ENCODE measurements at regions not wholly inside any gene's neighbourhood (a gene's known extent, or its start where the extent isn't known, plus 50 kb on each side); places are given as distances from the start of the nearest gene placed in this dataset.

DNA sequence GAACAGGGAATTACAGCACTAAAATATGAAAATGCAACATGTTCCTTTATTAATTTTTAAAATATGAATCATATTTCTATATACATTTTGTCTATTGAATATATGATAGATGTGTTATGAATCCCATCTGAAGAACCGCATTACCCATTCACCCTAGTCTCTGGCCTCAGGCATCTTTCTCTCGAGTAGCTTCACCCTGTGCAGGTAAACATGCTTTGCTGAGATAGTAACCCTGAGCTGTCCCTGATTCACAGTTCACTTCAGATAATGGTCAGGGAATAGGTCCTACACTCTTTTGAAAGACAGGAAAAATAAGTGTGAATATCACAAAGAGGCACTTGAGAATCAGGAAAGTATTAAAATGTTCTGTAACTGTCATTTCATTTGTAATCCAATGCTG is 766.8 kb downstream of the IRX1 start:
- in situ Hi-C loops (cut with HindIII; ENCODE audit: low sequenced_read_pairs) = no loop called here

DNA sequence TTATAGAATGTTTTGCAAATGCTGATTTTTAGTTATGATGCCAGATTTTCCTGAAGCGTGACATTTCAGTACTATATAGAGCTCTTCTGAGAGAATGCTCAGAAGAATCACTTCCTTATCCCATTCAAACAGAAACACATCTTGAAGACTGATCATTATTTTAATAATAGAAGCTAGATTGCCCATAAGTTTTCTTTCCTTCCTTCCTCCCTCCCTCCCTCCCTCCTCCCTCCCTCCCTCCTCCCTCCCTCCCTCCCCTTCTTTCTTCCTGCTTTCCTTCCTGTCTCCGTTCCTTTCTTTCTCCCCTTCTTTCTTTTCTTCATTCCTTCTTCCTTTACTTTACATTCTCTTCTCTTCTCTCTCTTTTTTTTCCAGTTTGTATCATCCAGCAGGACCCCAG is 767.4 kb downstream of the IRX1 start:
- in situ Hi-C loops (cut with HindIII; ENCODE audit: low sequenced_read_pairs) = no loop called here

DNA sequence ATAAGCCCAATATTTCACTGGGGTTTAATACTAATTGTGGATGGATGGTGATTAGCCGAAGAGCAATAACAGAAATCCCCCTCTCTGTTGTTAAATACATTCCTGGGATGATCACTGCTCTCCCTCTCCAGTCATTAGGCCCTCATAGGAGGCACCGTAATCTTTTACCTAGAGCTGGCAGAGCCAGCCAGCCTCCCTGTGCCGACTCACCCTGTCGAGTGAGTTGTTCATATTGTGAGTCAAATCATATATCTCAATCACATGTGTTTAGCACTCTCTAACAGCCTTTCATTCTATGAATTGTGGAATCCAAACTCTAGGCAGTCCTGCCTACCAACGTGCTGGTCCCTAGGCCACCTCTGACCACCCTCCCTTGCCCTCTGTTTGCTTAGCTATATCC is 771.0 kb downstream of the IRX1 start:
- in situ Hi-C loops (cut with HindIII; ENCODE audit: low sequenced_read_pairs) = no loop called here

DNA sequence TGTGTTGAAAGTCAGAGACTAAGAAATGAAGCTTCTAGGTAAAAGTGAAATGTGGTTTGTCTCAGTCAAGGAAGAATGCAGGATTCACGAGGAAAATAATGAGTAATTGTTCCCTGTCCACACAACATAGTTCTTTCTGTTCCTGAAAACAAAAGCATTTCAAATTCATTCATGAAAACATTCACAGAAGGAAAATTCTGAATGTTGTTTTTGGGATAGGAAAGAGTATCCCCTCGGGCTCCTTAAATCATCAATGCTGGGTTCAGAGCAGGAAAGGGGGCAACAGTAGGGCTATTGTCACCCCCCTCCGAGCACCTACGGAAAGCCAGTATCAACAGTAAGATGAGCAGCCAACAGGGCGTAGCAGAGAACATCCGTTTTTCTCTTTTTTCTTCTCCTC is 769.9 kb upstream of the ADAMTS16 start:
- in situ Hi-C loops (cut with HindIII; ENCODE audit: low sequenced_read_pairs) = no loop called here

DNA sequence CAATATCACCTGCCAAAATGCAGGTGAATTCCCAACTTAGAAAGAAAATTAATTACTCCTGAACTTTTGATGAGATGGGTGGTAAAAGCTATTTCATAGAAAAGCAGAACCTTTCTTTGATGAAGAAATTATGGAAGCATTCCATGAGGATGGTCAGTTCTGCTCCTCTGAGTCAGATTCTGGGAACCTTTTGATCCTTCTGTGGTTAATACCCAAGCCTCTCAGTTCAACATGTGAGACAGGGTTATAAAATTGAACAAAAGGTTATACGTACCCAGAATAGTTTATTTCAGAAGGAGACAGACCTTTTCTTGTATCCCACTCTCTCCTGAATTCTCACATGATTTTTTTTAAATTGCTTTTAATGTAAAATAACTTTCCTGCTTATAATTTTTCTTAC is 767.6 kb upstream of the ADAMTS16 start:
- in situ Hi-C loops (cut with HindIII; ENCODE audit: low sequenced_read_pairs) = no loop called here

DNA sequence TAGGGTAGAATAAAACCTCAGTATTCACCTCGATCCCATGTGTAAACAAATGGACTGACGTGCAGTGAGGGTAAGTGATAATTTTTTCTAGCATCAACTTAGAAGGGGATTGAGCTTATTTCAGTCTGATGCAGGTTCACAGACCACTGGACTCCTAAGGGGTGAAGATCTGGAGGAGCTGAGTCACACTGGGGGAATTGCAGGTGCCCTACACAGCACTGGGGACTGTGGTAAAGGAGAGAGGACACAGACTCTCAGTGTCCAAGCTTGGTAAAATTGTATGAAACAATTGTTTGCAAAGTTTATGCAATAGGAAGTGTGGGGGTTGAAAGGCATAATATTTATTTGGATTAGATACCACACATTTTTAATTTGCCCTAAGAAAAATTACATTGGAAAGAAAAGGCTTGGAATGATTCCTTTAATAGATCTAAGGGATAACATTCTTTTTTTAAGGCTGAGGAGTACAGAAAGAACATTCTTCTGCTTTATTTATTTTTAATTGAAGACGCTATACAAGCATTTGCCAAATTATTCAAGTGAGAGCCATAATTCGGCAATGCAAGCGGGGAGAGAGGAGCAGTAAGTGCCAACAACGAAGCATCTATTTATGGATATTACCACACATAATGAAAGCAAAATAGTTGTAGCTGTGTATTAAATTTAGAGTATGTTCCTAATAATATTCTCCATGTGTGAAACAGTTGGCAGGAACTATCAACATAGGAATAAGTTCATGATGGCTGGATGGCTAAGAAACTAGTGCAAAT is 766.9 kb upstream of the ADAMTS16 start:
- in situ Hi-C loops (cut with HindIII; ENCODE audit: low sequenced_read_pairs) = no loop called here

DNA sequence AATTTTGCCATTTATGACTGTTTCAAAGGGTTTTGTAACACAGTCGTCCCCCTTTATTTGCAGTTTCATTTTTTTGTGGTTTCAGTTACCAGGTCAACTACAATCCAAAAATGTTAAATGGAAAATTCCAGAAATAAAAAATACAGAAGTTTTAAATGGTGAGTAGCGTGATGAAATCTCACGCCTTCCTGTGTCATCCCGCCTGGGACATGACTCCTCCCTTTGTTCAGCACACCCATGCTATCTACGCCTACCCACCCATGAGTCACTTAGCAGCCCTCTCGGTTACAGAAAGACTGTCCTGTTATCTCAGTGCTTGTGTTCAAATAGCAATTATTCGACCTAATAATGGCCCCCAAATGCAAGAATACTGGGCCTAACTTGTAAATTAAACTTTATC is 765.3 kb upstream of the ADAMTS16 start:
- in situ Hi-C loops (cut with HindIII; ENCODE audit: low sequenced_read_pairs) = no loop called here

DNA sequence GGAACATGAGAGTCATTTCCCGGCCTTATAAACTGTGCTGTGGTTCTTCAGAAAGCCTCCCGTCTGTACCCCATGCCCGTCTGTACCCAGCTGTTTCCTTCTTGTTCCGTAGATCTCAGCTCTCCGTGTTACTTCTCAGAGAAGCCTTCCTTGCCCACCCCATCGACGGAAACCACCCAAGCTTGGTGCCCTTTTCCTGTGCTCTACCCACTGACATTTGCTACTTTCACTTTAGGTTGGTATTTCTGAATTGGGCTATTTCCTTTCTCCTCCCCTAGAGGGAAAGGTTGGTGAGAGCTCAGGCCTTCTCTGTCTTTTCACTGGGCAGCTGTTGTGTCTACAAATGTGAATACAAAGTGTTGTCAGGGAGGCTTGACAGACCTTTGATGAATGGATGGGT is 764.5 kb upstream of the ADAMTS16 start:
- in situ Hi-C loops (cut with HindIII; ENCODE audit: low sequenced_read_pairs) = no loop called here

DNA sequence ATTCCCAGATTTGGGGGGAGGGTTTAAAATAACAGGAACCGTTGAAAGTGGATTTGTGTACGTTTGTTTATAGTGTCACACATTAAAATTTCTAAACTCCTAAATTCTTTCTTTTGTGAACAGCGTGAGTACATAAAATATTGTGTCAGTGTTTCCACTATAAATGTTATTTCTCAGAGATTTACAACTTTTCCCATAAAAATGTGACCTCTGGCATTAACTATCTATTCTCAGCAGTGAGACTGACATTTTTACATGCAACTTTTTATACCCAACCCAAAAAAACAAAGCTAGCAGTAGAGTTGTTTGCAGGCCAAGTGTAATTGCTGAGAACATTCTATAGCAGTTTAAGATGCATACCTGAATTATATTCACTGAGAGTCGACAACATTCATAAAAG is 757.0 kb upstream of the ADAMTS16 start:
- in situ Hi-C loops (cut with HindIII; ENCODE audit: low sequenced_read_pairs) = no loop called here

DNA sequence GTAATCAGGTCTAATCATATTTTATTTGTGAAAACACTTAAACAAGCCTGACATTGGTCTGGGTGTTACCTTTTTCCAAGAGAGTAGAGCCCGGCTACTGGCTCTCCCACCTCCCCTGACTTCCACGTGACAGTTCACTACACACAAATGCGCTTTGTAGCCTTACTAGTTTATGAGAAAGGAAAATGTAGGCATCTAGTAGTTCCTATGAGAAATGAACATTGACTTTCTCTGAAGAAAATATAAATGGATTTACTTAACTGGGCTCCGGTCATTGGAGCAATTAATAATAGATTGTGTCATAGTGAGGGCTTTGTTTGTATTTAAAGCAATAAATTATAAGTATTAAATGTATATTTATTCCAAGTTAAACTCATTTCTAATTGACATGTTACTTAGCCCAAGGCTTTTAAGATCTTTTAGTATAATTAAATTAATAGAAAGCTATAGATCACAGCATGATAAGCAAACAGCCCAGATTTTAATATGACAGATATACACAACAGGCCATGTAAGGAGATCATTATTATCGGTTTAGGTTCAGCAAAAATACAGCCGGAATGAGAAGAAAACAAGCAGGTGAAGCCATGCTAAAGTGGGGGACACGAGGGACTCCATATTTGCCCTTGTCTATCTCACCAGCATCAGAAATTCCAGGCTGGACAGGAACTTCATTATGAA is 756.5 kb upstream of the ADAMTS16 start:
- in situ Hi-C loops (cut with HindIII; ENCODE audit: low sequenced_read_pairs) = no loop called here

DNA sequence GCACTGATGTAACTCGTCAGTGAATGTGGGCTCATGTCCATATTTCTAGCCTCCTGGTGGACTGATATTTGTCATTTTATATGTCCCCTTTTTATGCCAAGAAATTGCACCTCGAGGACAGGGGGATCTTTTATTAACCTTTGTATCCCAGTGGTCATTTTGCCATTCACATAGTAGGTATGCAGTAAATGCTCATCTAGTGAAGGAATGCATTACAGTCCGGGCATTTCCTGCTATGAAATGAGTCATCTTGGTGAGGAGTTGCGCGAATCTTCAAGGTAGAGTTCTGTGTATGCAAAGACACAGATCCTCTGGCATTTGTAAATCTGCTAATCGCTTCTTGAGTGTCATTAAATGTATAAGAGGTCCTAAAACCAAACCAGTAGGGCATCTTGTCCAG is 755.5 kb upstream of the ADAMTS16 start:
- in situ Hi-C loops (cut with HindIII; ENCODE audit: low sequenced_read_pairs) = no loop called here

DNA sequence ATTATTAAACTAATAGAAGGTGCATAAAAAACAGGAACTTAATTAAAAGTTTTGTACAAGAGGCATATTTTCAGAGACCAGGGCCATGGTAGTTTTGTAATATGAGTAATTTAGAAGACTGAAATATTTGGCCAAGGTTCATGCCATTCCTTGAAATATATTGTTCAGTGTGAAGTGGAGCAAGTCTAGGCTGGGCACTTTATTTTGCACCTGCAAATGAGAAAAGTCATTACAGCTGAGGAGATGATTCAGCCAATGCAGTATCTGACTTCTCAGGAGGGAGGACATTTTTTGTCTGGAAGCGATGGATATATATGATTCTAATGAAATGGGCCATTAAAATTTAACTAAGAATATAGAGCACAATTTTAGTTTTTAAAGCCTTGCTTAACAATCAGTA is 754.0 kb upstream of the ADAMTS16 start:
- in situ Hi-C loops (cut with HindIII; ENCODE audit: low sequenced_read_pairs) = no loop called here

DNA sequence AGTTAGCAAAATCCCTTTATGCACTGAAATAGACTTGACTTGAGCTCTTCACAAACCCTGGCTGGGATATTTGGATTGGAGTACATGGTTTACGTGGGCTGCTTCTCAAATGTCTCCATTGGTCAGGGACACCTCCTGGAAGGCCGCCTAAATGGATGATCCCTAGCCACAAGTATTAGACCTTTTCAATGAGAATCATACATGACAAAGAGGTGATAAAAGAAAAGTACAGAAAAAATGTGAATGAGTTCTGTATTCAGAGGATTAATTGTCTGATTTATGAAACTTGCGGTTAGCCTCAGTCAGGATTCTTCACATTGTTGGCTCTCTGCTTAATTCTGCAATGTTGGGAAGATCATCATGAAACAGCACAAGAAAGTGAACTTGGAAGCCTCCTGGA is 752.8 kb upstream of the ADAMTS16 start:
- in situ Hi-C loops (cut with HindIII; ENCODE audit: low sequenced_read_pairs) = no loop called here

DNA sequence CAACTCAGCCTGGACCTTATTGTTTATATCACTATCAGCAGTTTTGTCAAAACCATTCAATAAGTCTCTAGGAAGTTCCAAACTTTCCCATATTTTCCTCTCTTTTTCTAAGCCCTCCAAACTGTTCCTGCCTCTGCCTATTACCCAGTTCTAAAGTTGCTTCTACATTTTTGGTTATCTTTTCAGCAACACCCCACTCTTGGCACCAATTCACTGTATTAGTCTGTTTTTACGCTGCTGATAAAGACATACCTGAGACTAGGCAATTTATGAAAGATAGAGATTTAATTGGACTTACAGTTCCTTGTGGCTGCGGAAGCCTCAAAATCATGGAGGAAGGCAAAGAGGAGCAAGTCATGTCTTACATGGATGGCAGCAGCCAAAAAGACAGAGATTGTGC is 744.4 kb upstream of the ADAMTS16 start:
- in situ Hi-C loops (cut with HindIII; ENCODE audit: low sequenced_read_pairs) = no loop called here

DNA sequence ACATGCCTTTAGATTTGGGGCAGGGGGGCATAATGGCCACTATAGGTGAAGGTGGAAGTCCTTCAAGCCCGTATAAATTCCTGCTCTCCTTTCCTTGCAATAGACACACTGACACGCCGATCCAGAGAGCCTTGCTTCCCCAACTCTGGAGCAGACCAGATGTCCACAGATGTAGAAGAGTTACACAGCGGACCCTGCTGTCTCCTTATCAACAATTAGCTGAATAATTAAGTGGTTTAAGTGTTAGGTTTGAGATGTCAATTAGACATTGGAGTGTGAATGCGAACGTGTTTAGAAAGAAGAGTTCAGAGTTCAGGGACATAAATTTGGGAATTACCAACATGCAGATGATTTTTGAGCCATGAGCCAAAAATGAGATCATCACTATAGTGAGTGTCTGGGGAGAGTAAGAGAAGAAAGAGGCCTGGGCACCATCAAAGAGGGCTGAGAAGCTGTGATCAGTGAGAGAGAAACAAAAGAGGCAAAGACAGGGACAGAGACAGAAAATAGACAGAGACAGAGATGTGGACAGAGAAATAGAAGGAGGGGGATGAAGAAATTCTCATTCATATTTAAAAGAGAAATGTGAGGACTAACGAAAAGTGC is 734.4 kb upstream of the ADAMTS16 start:
- in situ Hi-C loops (cut with HindIII; ENCODE audit: low sequenced_read_pairs) = no loop called here

DNA sequence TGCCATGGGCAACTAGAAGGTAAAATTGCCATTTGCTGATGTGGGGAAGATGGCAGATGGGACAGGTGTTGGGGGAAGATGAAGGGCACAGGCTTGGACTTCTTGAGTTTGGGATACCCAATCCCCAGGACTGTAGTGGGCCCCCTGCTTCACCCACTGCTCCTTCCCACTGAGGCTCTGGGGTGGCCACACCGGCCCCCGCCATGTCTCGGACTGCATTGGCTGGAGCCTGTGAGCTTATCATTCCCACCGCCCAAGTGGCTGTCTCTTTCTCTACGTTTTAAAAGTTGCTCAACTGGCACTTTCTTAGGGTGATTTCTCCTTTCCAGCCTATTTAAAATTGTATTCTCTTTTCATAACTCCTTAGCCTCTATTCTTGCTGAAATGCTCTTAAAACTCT is 730.0 kb upstream of the ADAMTS16 start:
- in situ Hi-C loops (cut with HindIII; ENCODE audit: low sequenced_read_pairs) = no loop called here

DNA sequence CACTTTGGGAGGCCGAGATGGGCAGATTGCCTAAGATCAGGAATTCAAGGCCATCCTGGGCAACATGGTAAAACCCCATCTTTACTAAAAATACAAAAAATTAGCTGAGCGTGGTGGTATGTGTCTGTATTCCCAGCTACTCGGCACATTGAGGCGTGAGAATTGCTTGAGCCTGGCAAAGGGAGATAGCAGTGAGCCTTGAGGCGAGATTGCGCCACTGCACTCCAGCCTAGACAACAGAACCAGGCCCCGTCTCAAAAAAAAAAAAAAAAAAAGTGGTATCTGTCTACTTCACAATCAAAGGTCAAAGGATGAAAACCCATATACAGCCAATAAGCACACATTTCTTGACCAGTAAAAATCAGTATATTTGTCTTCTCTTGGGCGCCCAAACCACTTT is 728.5 kb upstream of the ADAMTS16 start:
- in situ Hi-C loops (cut with HindIII; ENCODE audit: low sequenced_read_pairs) = no loop called here

DNA sequence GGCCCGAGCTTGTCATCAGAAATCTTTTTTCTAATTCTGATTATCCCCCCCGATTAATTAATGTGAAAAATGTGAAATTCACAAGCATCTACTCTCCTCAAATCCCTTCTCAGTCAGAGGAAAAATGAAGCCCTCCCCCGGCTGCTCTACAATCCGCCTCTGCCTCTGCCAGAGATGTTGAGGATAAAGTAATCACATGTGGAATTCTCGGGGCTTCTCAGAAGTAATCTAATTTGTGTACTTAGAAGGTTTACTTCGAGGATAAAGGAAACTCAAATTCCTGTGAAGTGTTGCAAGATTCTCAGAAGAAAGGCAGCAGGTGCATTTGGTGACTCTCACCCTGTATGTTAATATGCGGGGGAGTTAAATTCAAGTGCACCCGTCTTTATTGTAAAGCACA is 726.1 kb upstream of the ADAMTS16 start:
- in situ Hi-C loops (cut with HindIII; ENCODE audit: low sequenced_read_pairs) = no loop called here

DNA sequence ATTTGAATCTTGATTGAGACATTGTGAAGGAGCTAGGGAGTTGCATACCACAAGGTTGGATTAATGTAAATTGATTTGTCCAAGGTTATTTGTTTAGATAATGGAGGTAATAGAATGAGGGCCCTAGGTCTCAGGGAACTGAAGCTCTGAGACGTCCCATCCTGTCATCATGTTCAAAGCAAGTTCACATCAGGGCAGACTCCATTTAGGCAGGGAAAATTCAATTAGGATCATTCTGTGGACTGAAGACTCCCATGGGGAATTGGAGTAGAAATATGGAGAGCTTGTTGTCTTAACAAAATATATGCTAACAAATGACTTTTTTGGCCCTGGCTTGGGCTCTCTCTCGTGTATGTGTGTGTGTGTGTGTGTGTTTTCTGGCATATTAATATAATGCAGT is 722.0 kb upstream of the ADAMTS16 start:
- in situ Hi-C loops (cut with HindIII; ENCODE audit: low sequenced_read_pairs) = no loop called here

DNA sequence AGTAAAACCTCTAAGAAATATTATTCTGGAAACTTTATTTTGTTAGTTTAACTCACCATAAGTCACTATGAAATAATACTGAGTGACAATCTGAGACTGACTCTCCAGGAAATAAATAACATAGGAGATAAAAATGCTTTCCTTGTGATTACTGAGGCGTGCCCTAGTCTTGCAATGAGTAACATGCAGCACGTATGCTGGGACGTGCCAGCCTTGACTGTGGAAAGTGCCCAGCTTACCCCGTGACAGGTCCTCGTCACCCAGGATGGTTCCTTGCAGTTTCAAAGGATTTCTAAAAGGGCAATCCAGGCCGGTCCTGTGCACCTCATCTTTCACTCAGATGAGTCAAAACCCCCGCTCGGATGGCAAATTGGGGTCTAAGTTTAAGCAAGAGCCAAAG is 720.8 kb upstream of the ADAMTS16 start:
- in situ Hi-C loops (cut with HindIII; ENCODE audit: low sequenced_read_pairs) = no loop called here

DNA sequence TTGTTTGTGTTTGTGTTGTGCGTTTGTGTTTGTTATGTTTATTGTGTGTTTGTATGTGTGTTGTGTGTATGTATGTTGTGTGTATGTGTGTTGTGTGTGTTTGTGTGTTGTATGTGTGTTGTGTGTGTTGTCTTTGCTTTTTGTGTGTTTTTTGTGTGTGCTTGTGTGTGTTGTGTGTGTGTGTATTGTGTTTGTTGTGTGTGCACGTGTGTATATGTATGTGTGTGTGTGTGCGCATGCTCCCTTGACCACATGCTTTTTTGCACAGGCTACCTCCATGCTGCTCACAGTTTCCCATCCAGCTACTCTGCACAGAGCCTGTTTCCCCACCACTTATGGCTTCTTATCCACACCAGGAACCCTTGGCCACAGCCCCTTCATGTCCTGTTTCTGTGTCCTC is 720.0 kb upstream of the ADAMTS16 start:
- in situ Hi-C loops (cut with HindIII; ENCODE audit: low sequenced_read_pairs) = no loop called here

DNA sequence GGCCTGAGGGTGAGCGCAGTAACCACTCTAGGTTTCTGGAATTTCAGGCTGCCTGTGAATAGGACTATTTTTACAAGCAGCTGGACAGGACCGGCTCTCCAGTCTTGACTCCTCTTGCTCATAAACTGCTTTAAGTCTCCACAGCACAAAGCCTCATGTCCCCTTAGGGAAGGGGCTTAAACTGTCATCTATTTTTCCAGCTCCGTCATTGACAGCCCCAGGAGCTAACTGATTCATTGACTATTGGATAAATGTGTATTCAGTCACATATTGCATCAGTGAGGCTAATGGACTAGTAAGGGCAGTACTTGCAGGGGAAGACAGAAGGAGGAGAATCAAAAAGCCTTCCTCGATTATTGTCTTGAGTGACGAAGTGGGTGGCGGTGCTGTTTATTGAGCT is 719.4 kb upstream of the ADAMTS16 start:
- in situ Hi-C loops (cut with HindIII; ENCODE audit: low sequenced_read_pairs) = no loop called here
